ENCODE measurements at regions not wholly inside any gene's neighbourhood (a gene's known extent, or its start where the extent isn't known, plus 50 kb on each side); places are given as distances from the start of the nearest gene placed in this dataset.
A peak's percentile ranks its signal among the peaks of the same experiment; 100 is the strongest.

DNA sequence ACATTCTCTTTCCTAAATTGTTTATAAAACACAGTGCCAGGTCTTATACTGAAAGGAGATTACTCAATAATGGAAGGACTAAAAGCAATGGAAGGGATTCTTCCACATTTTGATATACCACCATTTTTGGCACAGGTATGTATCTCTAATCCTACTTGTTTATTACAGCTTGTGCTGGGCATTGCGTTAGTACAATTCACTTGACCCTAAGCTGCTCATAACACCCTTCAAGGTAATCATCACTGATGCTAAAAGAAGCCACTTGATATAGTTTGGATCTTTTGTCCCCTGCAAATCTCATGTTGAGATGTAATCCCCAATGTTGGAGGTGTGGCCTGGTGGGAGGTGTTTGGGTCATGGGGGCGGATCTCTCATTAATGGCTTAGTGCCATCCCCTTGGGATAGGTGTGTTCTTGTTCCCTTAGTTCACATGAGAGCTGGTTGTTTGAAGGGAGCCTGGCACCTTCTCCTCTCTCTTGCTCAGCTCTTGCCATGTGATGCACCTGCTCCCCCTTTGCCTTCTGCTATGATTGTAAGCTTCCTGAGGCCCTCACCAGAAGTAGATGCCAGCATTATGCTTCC lies 71.1 kb downstream of the NIBAN1 start:
- Mint-ChIP-seq H3K27ac (no peak overlapping the region; the same call in 1 of the 2 replicates), H3K9me3 (no peaks in the 10 kb centered on the region), H3K36me3 (ENCODE audit: low read depth) (peaks cover 11% of the 10 kb centered on the region), H3K4me1 (peaks cover 20% of the 10 kb centered on the region), H3K27me3 (ENCODE audit: insufficient read depth, low read depth, poor library complexity) (peaks cover 3% of the 10 kb centered on the region), H3K4me3 (no peak overlapping the region)
- Histone ChIP-seq H3K4me2 (no peak overlapping the region), H3K4me1 (ENCODE audit: insufficient read depth) (peaks cover 16% of the 10 kb centered on the region), H3F3A (replicated peaks; ENCODE audit: low read depth) (no peaks in the 10 kb centered on the region), H3K36me3 (ENCODE audit: insufficient read depth) (no peaks in the 10 kb centered on the region), H3K4me3 (no peak overlapping the region), H3K27ac (ENCODE audit: low read depth) (no peak overlapping the region), H3K27me3 (ENCODE audit: insufficient read depth) (no peaks in the 10 kb centered on the region), H2AFZ (no peak overlapping the region), H3K79me2 (replicated peaks; ENCODE audit: insufficient read depth) (no peaks in the 10 kb centered on the region), H3K9me2 (ENCODE audit: insufficient read depth) (no peaks in the 10 kb centered on the region), H4K20me1 (replicated peaks; ENCODE audit: insufficient read depth) (no peaks in the 10 kb centered on the region)
- no peak for DNase-seq (ENCODE audit: low spot score)
- TF ChIP-seq, protein P1, sequence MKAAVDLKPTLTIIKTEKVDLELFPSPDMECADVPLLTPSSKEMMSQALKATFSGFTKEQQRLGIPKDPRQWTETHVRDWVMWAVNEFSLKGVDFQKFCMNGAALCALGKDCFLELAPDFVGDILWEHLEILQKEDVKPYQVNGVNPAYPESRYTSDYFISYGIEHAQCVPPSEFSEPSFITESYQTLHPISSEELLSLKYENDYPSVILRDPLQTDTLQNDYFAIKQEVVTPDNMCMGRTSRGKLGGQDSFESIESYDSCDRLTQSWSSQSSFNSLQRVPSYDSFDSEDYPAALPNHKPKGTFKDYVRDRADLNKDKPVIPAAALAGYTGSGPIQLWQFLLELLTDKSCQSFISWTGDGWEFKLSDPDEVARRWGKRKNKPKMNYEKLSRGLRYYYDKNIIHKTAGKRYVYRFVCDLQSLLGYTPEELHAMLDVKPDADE (IDR thresholded peaks at IDR 0.05): no peak
- no peak for TF ChIP-seq POLR2AphosphoS5 (IDR thresholded peaks at IDR 0.05; ENCODE audit: low read depth)
- no peak for ATAC-seq

GRCh38 chr1:184900507-184900906 lies 73.8 kb downstream of the NIBAN1 start:
- peaks cover 16% of the 10 kb centered on the region for H3K4me1 ChIP-seq (ENCODE audit: insufficient read depth)
- H3K4me2 ChIP-seq: peak overlapping the region; percentile 42; the same call in 1 of the 2 replicates
- Mint-ChIP-seq H3K4me3 (peak overlapping the region; percentile 41), H3K4me1 (peaks cover 20% of the 10 kb centered on the region), H3K9me3 (no peaks in the 10 kb centered on the region), H3K36me3 (ENCODE audit: low read depth) (peaks cover 23% of the 10 kb centered on the region), H3K27me3 (ENCODE audit: insufficient read depth, low read depth, poor library complexity) (peaks cover 3% of the 10 kb centered on the region), H3K27ac (peak overlapping the region; percentile 86)
- no peaks in the 10 kb centered on the region for H4K20me1 ChIP-seq (replicated peaks; ENCODE audit: insufficient read depth)
- no peaks in the 10 kb centered on the region for H3K79me2 ChIP-seq (replicated peaks; ENCODE audit: insufficient read depth)
- no peak overlapping the region for H3K4me3 ChIP-seq
- no peaks in the 10 kb centered on the region for H3F3A ChIP-seq (replicated peaks; ENCODE audit: low read depth)
- no peaks in the 10 kb centered on the region for H3K27me3 ChIP-seq (ENCODE audit: insufficient read depth)
- TF ChIP-seq EZH2 (IDR thresholded peaks at IDR 0.05; ENCODE audit: low read depth, unreplicated experiment) (no peak), ZNF462 (CRISPR knock-in tag; IDR thresholded peaks at IDR 0.05) (no peak), CREB1 (CRISPR knock-in tag; IDR thresholded peaks at IDR 0.05; ENCODE audit: low read depth) (no peak), POLR2AphosphoS5 (IDR thresholded peaks at IDR 0.05; ENCODE audit: low read depth) (no peak)
- no peaks in the 10 kb centered on the region for H3K36me3 ChIP-seq (ENCODE audit: insufficient read depth)
- ATAC-seq (peak; percentile 97), DNase-seq (ENCODE audit: low spot score) (peak; percentile 67)
- no peak overlapping the region for H2AFZ ChIP-seq
- no peaks in the 10 kb centered on the region for H3K9me2 ChIP-seq (ENCODE audit: insufficient read depth)
- H3K27ac ChIP-seq (ENCODE audit: low read depth): peak overlapping the region; percentile 1; the same call in 1 of the 2 replicates
